ENCODE measurements at regions not wholly inside any gene's neighbourhood (a gene's known extent, or its start where the extent isn't known, plus 50 kb on each side); places are given as distances from the start of the nearest gene placed in this dataset.

- TF ChIP-seq CTCF (IDR thresholded peaks at IDR 0.05; ENCODE audit: insufficient read depth, low read length, poor library complexity, severe bottlenecking), result no peak
- TF ChIP-seq EZH2phosphoT487 (conservative IDR thresholded peaks at IDR 0.05; ENCODE audit: low read length), result no peak
Measured at GRCh38 chr17:69822314-69822875, 252.6 kb upstream of the KCNJ16 start.

All from SU-DHL-6 (cell line).